AG04450 (cell line): ENCODE measurements at regions not wholly inside any gene's neighbourhood (a gene's known extent, or its start where the extent isn't known, plus 50 kb on each side); places are given as distances from the start of the nearest gene placed in this dataset.

Experiments used
- CTCF ChIA-PET: fragments of 300-600, 350-600 bp; formaldehyde crosslinking; extraction: SDS; loops from one replicate; lab custom pipeline; 2022; ENCODE audit warnings: antibody characterized with exemption, inconsistent platforms; lab: Charles Lee
- POLR2A ChIA-PET: fragments of 350-600 bp; formaldehyde crosslinking; extraction: SDS; loops from one replicate; lab custom pipeline; 2021; ENCODE audit warnings: antibody characterized with exemption, inconsistent platforms; lab: Yijun Ruan, JAX
- DNase-seq: peaks from one replicate; pipeline ENCODE4 v3.0.0-alpha.2; 2011; ENCODE audit warnings: low read depth, low spot score
- H3K27ac ChIP-seq: one replicate; pipeline ENCODE4 v1.5.1; 2012; ENCODE audit warnings: low read depth, low read length, control low read depth
- H3K27me3 ChIP-seq: one replicate; pipeline ENCODE4 v1.6.0; 2012; ENCODE audit warnings: low read length; ENCODE audit not compliant: control insufficient read depth, insufficient read depth
- H3K4me3 ChIP-seq: 2 replicates; pipeline ENCODE4 v1.5.1; 2011; ENCODE audit warnings: mild to moderate bottlenecking, low read depth, low read length, control low read depth
- H3K9me3 ChIP-seq: 2 replicates; pipeline ENCODE4 v1.5.1; 2012; ENCODE audit warnings: low read length; ENCODE audit not compliant: control insufficient read depth, insufficient read depth
- CTCF ChIP-seq: IDR thresholded peaks from 2 replicates; pipeline ENCODE4 v1.5.1; 2011; ENCODE audit warnings: low read depth, low read length, control low read depth, inconsistent platforms

- H3K27ac ChIP-seq = no peak overlapping the region
- ChIA-PET POLR2A (no interaction called here), CTCF (no interaction called here)
- TF ChIP-seq CTCF = no peak
- H3K27me3 ChIP-seq = peaks cover 72% of the 10 kb centered on the region
- peaks cover 6% of the 10 kb centered on the region; the same call in 1 of the 2 replicates for H3K9me3 ChIP-seq
- DNase-seq = no peak
- no peak overlapping the region for H3K4me3 ChIP-seq
Observed at GRCh38 chr10:100656454-100656853, 88.9 kb upstream of the PAX2 start.

- no peak for TF ChIP-seq CTCF
- ChIA-PET CTCF (interaction anchor here (0.5 kb wide), 1 partner anchor 83 kb away, joined by 4 read pairs; no protein-coding TSS in a partner anchor), POLR2A (no interaction called here)
- peaks cover 6% of the 10 kb centered on the region; the same call in 1 of the 2 replicates for H3K9me3 ChIP-seq
- peaks cover 70% of the 10 kb centered on the region for H3K27me3 ChIP-seq
- H3K4me3 ChIP-seq = no peak overlapping the region
- DNase-seq = no peak
- no peak overlapping the region for H3K27ac ChIP-seq
Observed at GRCh38 chr10:100658269-100658668, 87.1 kb upstream of the PAX2 start.

GRCh38 chr10:100659361-100660098 is 85.9 kb upstream of the PAX2 start:
- Histone ChIP-seq H3K27me3 (peaks cover 66% of the 10 kb centered on the region), H3K9me3 (peaks cover 6% of the 10 kb centered on the region; the same call in 1 of the 2 replicates), H3K4me3 (no peak overlapping the region), H3K27ac (no peak overlapping the region)
- no peak for TF ChIP-seq CTCF
- DNase-seq = no peak
- ChIA-PET POLR2A (no interaction called here), CTCF (no interaction called here)

- no peak for DNase-seq
- TF ChIP-seq CTCF = no peak
- Histone ChIP-seq H3K27ac (no peak overlapping the region), H3K4me3 (no peak overlapping the region), H3K9me3 (peaks cover 6% of the 10 kb centered on the region; the same call in 1 of the 2 replicates), H3K27me3 (peaks cover 61% of the 10 kb centered on the region)
- ChIA-PET CTCF (no interaction called here), POLR2A (no interaction called here)
Observed at GRCh38 chr10:100660365-100660764, 85.0 kb upstream of the PAX2 start.

- no peak for TF ChIP-seq CTCF
- H3K27ac ChIP-seq = no peak overlapping the region
- DNase-seq = no peak
- H3K9me3 ChIP-seq = peaks cover 6% of the 10 kb centered on the region; the same call in 1 of the 2 replicates
- peaks cover 55% of the 10 kb centered on the region for H3K27me3 ChIP-seq
- POLR2A ChIA-PET = no interaction called here
- no peak overlapping the region for H3K4me3 ChIP-seq
- CTCF ChIA-PET = no interaction called here
Observed at GRCh38 chr10:100660945-100661344, 84.4 kb upstream of the PAX2 start.
